22Rv1 (cell line): ENCODE measurements at regions not wholly inside any gene's neighbourhood (a gene's known extent, or its start where the extent isn't known, plus 50 kb on each side); places are given as distances from the start of the nearest gene placed in this dataset.

ENCODE experiments used
- H3K27ac ChIP-seq: fragments of 450-650 bp; 2 replicates; pipeline ENCODE4 v1.5.1; 2017
- ZFX ChIP-seq: fragments of 450-650 bp; IDR thresholded peaks from 2 replicates; pipeline ENCODE4 v1.6.1; 2017; ENCODE audit warnings: antibody characterized with exemption, borderline replicate concordance
- TF ChIP-seq, protein P1 (sequence below): fragments of 450-650 bp; IDR thresholded peaks from 2 replicates; pipeline ENCODE4 v1.5.1; 2017; ENCODE audit warnings: mild to moderate bottlenecking

DNA sequence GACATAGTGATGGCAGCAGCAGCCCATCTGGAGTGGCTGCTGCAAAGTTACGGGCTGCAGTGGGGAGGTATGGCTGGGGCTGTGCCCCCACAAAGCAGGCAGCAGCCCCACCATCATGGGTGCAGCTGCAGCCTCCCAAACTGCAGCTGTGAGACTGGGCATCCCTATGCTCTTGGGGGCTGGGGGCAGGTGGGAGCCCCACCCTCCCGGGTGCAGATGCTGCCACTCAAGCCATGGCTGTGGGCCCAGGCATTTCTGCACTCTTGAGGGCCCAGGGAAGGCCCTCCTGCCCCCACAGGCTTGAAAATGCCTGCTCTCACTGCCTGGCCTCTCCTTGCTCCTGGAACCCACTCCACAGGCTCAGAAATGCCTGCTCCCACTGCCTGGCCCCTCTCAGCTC is 389.4 kb downstream of the TEX13C start:
- no peak overlapping the region for H3K27ac ChIP-seq
- TF ChIP-seq, protein P1, sequence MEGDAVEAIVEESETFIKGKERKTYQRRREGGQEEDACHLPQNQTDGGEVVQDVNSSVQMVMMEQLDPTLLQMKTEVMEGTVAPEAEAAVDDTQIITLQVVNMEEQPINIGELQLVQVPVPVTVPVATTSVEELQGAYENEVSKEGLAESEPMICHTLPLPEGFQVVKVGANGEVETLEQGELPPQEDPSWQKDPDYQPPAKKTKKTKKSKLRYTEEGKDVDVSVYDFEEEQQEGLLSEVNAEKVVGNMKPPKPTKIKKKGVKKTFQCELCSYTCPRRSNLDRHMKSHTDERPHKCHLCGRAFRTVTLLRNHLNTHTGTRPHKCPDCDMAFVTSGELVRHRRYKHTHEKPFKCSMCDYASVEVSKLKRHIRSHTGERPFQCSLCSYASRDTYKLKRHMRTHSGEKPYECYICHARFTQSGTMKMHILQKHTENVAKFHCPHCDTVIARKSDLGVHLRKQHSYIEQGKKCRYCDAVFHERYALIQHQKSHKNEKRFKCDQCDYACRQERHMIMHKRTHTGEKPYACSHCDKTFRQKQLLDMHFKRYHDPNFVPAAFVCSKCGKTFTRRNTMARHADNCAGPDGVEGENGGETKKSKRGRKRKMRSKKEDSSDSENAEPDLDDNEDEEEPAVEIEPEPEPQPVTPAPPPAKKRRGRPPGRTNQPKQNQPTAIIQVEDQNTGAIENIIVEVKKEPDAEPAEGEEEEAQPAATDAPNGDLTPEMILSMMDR, result no peak
- no peak for TF ChIP-seq ZFX

DNA sequence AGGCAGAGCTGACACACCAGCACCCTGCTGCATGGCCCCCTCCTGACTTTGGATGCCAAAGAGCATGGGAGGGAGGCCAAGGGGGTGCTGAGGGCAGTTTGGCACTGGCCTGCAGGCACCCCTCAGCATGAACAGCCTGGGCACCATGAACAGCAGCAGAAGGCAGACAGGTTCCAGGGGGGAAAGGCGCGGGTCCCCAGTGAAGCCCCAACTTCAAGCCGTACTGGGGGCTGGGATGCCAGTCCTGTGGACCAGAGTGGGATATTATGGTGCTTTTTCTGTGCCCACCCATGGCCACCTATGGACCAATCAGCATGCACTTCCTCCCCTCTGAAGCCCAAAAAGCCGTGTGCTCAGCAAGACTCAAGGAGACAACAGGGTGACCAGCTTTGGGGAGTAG is 389.9 kb downstream of the TEX13C start:
- no peak overlapping the region for H3K27ac ChIP-seq
- TF ChIP-seq, protein P1, result no peak
- TF ChIP-seq ZFX, result no peak

DNA sequence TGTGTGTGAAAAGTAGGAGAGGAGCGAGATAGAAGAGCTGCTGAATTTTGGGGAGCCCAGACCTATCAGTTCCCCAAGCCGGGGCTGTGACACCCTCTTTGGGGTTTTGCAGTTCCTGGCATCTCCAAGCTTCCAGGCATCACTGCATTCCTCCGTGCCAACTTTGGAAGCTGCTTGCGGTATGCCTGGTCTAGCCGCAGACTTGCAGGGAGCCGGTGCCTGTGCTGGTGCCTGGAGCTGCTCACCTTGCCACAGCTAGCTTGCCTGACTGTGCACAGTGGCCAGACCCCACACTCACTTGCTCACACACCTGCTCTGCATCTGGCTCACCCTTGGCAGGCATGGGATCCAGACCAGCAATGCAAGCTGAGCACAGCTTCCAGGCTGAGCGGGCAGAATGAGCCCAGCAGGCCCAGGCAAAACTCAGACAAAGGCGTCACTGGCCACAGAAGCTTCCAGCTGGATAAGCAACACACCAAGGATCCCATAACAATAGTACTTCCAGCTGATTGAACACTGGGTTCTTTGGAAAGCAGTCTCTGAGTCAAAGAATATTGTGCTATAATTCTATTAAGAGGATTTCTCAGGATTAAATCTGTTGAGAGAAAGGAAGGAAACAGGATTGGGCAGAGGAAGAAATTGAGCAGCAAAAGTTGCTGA is 390.9 kb downstream of the TEX13C start:
- TF ChIP-seq, protein P1, result no peak
- no peak for TF ChIP-seq ZFX
- H3K27ac ChIP-seq, result no peak overlapping the region

DNA sequence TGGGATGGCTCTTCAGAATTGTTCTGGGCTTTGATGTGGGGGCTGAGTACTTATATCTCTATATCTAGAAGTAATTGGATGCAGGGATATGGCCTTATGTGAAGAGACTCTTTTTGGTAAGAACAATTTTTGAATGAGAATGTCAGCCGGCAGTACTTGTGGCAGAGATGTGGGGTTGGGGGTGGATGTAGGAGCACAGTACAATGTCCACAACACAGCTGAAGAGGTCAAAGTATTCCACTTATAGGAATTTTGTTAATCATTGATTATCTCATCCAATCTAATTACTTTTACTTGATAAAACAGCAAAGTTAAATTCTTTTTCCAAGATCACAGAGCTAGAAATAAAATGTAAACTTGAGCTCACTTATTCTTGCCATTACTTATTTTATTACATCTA is 391.4 kb downstream of the TEX13C start:
- no peak overlapping the region for H3K27ac ChIP-seq
- TF ChIP-seq, protein P1, result no peak
- TF ChIP-seq ZFX, result no peak

DNA sequence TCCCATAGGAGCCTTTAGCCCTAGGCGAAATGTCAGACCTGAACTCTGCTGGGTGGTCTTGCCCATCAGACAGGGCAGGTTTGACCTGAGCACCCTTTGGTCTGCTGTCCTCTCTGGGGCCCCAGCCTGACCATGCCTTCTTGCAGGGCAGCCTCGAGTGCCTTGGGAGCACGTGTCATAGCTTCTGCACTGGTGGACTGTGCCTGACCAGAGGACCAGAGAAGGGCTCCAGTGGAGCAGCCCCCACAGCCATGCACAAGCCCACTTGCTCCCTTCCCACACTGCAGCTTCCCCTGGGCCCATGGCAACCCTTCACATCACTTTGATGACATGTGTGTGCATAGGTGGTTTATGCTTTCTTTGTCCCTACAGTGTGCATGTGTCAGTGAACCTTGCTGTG is 394.0 kb downstream of the TEX13C start:
- no peak overlapping the region for H3K27ac ChIP-seq
- no peak for TF ChIP-seq ZFX
- TF ChIP-seq, protein P1, result no peak

DNA sequence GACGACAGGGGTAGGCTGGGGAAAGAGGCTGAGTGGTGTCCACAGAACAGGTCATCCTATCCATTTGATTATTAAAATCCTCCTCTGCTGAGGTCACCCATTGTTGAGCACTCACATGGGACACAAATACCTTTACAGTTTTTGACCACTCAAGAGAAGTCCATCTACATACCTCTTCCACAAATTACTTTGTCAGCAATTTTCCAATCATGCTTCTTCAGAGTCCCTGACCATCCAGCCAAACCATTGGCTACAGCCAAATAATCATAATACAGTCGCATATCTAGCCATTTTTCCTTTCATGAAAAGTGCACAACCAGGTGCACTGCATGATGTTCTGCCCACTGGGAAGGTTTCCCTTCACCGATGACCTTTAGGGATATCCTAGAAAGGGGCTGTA is 407.4 kb downstream of the TEX13C start:
- no peak for TF ChIP-seq ZFX
- TF ChIP-seq, protein P1, result no peak
- H3K27ac ChIP-seq, result no peak overlapping the region

DNA sequence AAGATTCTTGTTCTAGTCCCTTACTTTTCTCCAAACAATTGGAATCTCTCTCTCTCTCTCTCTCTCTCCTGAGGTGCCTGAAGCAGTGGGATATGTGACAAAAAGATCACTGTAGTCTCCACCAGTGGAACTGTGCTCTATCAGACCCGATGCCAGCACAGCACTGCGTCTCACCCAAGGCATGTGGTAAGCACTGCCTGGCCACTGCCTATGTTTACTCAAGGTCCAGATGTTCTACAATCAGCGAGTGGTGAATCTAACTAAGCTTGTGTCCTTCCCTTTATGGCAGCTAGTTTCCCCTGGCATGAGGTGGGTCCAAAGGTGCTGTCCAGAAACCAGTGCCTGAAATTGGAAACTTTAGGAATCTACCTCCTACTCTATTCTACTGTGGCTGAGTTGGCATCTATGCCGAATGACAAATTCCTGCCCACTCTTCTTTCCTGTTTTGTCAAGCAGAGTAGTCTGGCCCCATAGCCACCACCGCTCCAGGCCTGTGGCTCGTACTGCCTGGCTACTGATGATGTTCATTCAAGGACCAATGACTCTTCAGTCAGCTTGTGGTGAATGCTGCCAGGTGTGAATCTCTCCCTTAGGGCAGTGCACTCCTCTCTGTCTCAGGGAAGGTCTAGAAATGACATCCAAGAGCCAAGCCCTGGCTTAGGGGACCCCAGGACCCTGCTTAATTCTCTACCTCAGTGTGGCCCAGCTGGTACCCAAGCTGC is 416.5 kb downstream of the TEX13C start:
- TF ChIP-seq ZFX, result no peak
- TF ChIP-seq, protein P1, result no peak
- no peak overlapping the region for H3K27ac ChIP-seq
